ENCODE measurements at regions not wholly inside any gene's neighbourhood (a gene's known extent, or its start where the extent isn't known, plus 50 kb on each side); places are given as distances from the start of the nearest gene placed in this dataset.
"Not testable (repeated sequence)": the region's sequence is repeated elsewhere in the genome, so short reads cannot be mapped to it uniquely, and the experiment has no call there.

GRCh38 chr4:158958489-158959270, 144.2 kb upstream of the RAPGEF2 start:
- DNase-seq: no peak
- no peaks in the 10 kb centered on the region for H3K36me3 ChIP-seq (ENCODE audit: control insufficient read depth in 4 of 4, insufficient read depth in 4 of 4, low read length in 3 of 4)
- no peaks in the 10 kb centered on the region for H3K4me1 ChIP-seq (ENCODE audit: control extremely low read depth in 1 of 4, control insufficient read depth in 4 of 4, insufficient read depth in 4 of 4, low read length in 3 of 4)
- H3K27me3 ChIP-seq (replicated peaks in 2 of 5; ENCODE audit: control insufficient read depth in 4 of 5, insufficient read depth in 5 of 5, low read length in 4 of 5): no peaks in the 10 kb centered on the region
- no peak overlapping the region for H3K4me3 ChIP-seq (ENCODE audit: control insufficient read depth in 1 of 7, extremely low read depth in 1 of 7, insufficient read depth in 4 of 7, low read depth in 2 of 7, low read length in 6 of 7)
- CTCF ChIA-PET: no interaction called here
- no peaks in the 10 kb centered on the region for H3K9me3 ChIP-seq (ENCODE audit: control extremely low read depth in 1 of 5, control insufficient read depth in 4 of 5, insufficient read depth in 2 of 5, low read depth in 1 of 5, low read length in 4 of 5)
- H3K27ac ChIP-seq (ENCODE audit: insufficient read depth in 1 of 2, low read depth in 1 of 2, low read length in 2 of 2, poor library complexity in 1 of 2, severe bottlenecking in 2 of 2): no peak overlapping the region
- POLR2A ChIA-PET: no interaction called here

- ChIA-PET POLR2A (no interaction called here), CTCF (no interaction called here)
- Histone ChIP-seq H3K9me3 (ENCODE audit: control extremely low read depth in 1 of 5, control insufficient read depth in 4 of 5, insufficient read depth in 2 of 5, low read depth in 1 of 5, low read length in 4 of 5) (peaks cover 0 to 2% (median 0%) of the 10 kb centered on the region in 5 experiments), H3K27ac (ENCODE audit: insufficient read depth in 1 of 2, low read depth in 1 of 2, low read length in 2 of 2, poor library complexity in 1 of 2, severe bottlenecking in 2 of 2) (no peak overlapping the region), H3K4me1 (ENCODE audit: control extremely low read depth in 1 of 4, control insufficient read depth in 4 of 4, insufficient read depth in 4 of 4, low read length in 3 of 4) (no peaks in the 10 kb centered on the region), H3K27me3 (replicated peaks in 2 of 5; ENCODE audit: control insufficient read depth in 4 of 5, insufficient read depth in 5 of 5, low read length in 4 of 5) (no peaks in the 10 kb centered on the region), H3K4me3 (ENCODE audit: control insufficient read depth in 1 of 7, extremely low read depth in 1 of 7, insufficient read depth in 4 of 7, low read depth in 2 of 7, low read length in 6 of 7) (no peak overlapping the region), H3K36me3 (ENCODE audit: control insufficient read depth in 4 of 4, insufficient read depth in 4 of 4, low read length in 3 of 4) (no peaks in the 10 kb centered on the region)
- DNase-seq: no peak
- WGBS (ENCODE audit: insufficient coverage): 100% methylated on average over 1 of the region's 2 CpGs
These were observed 140.5 kb upstream of the RAPGEF2 start for GRCh38 chr4:158962393-158962792.

- H3K4me3 ChIP-seq (ENCODE audit: control insufficient read depth in 1 of 7, extremely low read depth in 1 of 7, insufficient read depth in 4 of 7, low read depth in 2 of 7, low read length in 6 of 7); H3K4me1 ChIP-seq (ENCODE audit: control extremely low read depth in 1 of 4, control insufficient read depth in 4 of 4, insufficient read depth in 4 of 4, low read length in 3 of 4); H3K9me3 ChIP-seq (ENCODE audit: control extremely low read depth in 1 of 5, control insufficient read depth in 4 of 5, insufficient read depth in 2 of 5, low read depth in 1 of 5, low read length in 4 of 5); DNase-seq; POLR2A ChIA-PET; H3K36me3 ChIP-seq (ENCODE audit: control insufficient read depth in 4 of 4, insufficient read depth in 4 of 4, low read length in 3 of 4); H3K27me3 ChIP-seq (replicated peaks in 2 of 5; ENCODE audit: control insufficient read depth in 4 of 5, insufficient read depth in 5 of 5, low read length in 4 of 5); H3K27ac ChIP-seq (ENCODE audit: insufficient read depth in 1 of 2, low read depth in 1 of 2, low read length in 2 of 2, poor library complexity in 1 of 2, severe bottlenecking in 2 of 2): not testable (repeated sequence)
- WGBS (ENCODE audit: insufficient coverage): no CpG with 5 or more reads among the region's 2 CpGs
- CTCF ChIA-PET: interaction anchor here (0.8 to 0.9 kb wide), 2 partner anchors 9 to 14 kb away, joined by 3 read pairs; no protein-coding TSS in a partner anchor
These were observed 139.6 kb upstream of the RAPGEF2 start for GRCh38 chr4:158963282-158963681.

GRCh38 chr4:158964114-158964727, 138.7 kb upstream of the RAPGEF2 start:
- H3K4me1 ChIP-seq (ENCODE audit: control extremely low read depth in 1 of 4, control insufficient read depth in 4 of 4, insufficient read depth in 4 of 4, low read length in 3 of 4): no peaks in the 10 kb centered on the region

GRCh38 chr4:158964728-158965124, 138.2 kb upstream of the RAPGEF2 start:
- no peak overlapping the region for H3K4me3 ChIP-seq (ENCODE audit: control insufficient read depth in 1 of 7, extremely low read depth in 1 of 7, insufficient read depth in 4 of 7, low read depth in 2 of 7, low read length in 6 of 7)
- H3K4me1 ChIP-seq (ENCODE audit: control extremely low read depth in 1 of 4, control insufficient read depth in 4 of 4, insufficient read depth in 4 of 4, low read length in 3 of 4): no peaks in the 10 kb centered on the region
- H3K9me3 ChIP-seq (ENCODE audit: control extremely low read depth in 1 of 5, control insufficient read depth in 4 of 5, insufficient read depth in 2 of 5, low read depth in 1 of 5, low read length in 4 of 5): peaks cover 0 to 2% (median 0%) of the 10 kb centered on the region in 5 experiments
- ChIA-PET POLR2A (no interaction called here), CTCF (no interaction called here)
- peak in 1 of 3 donors; percentile 13 for DNase-seq
- no peaks in the 10 kb centered on the region for H3K27me3 ChIP-seq (replicated peaks in 2 of 5; ENCODE audit: control insufficient read depth in 4 of 5, insufficient read depth in 5 of 5, low read length in 4 of 5)
- no CpG with 5 or more reads among the region's 1 CpG for WGBS (ENCODE audit: insufficient coverage)
- H3K36me3 ChIP-seq (ENCODE audit: control insufficient read depth in 4 of 4, insufficient read depth in 4 of 4, low read length in 3 of 4): no peaks in the 10 kb centered on the region
- H3K27ac ChIP-seq (ENCODE audit: insufficient read depth in 1 of 2, low read depth in 1 of 2, low read length in 2 of 2, poor library complexity in 1 of 2, severe bottlenecking in 2 of 2): no peak overlapping the region

More at GRCh38 chr4:158964114-158964727, 138.7 kb upstream of the RAPGEF2 start:
- DNase-seq: peak in 2 of 3 donors; percentile 8 to 22
- ChIA-PET CTCF (no interaction called here), POLR2A (no interaction called here)
- H3K9me3 ChIP-seq (ENCODE audit: control extremely low read depth in 1 of 5, control insufficient read depth in 4 of 5, insufficient read depth in 2 of 5, low read depth in 1 of 5, low read length in 4 of 5): peaks cover 0 to 2% (median 0%) of the 10 kb centered on the region in 5 experiments
- no peaks in the 10 kb centered on the region for H3K27me3 ChIP-seq (replicated peaks in 2 of 5; ENCODE audit: control insufficient read depth in 4 of 5, insufficient read depth in 5 of 5, low read length in 4 of 5)
- H3K36me3 ChIP-seq (ENCODE audit: control insufficient read depth in 4 of 4, insufficient read depth in 4 of 4, low read length in 3 of 4): no peaks in the 10 kb centered on the region
- WGBS (ENCODE audit: insufficient coverage): 100% methylated on average over 1 of the region's 5 CpGs
- no peak overlapping the region for H3K4me3 ChIP-seq (ENCODE audit: control insufficient read depth in 1 of 7, extremely low read depth in 1 of 7, insufficient read depth in 4 of 7, low read depth in 2 of 7, low read length in 6 of 7)
- H3K27ac ChIP-seq (ENCODE audit: insufficient read depth in 1 of 2, low read depth in 1 of 2, low read length in 2 of 2, poor library complexity in 1 of 2, severe bottlenecking in 2 of 2): no peak overlapping the region

GRCh38 chr4:158965226-158965625, 137.7 kb upstream of the RAPGEF2 start:
- Histone ChIP-seq H3K27me3 (replicated peaks in 2 of 5; ENCODE audit: control insufficient read depth in 4 of 5, insufficient read depth in 5 of 5, low read length in 4 of 5) (no peaks in the 10 kb centered on the region), H3K4me1 (ENCODE audit: control extremely low read depth in 1 of 4, control insufficient read depth in 4 of 4, insufficient read depth in 4 of 4, low read length in 3 of 4) (no peaks in the 10 kb centered on the region), H3K4me3 (ENCODE audit: control insufficient read depth in 1 of 7, extremely low read depth in 1 of 7, insufficient read depth in 4 of 7, low read depth in 2 of 7, low read length in 6 of 7) (no peak overlapping the region), H3K9me3 (ENCODE audit: control extremely low read depth in 1 of 5, control insufficient read depth in 4 of 5, insufficient read depth in 2 of 5, low read depth in 1 of 5, low read length in 4 of 5) (peaks cover 0 to 2% (median 0%) of the 10 kb centered on the region in 5 experiments), H3K27ac (ENCODE audit: insufficient read depth in 1 of 2, low read depth in 1 of 2, low read length in 2 of 2, poor library complexity in 1 of 2, severe bottlenecking in 2 of 2) (no peak overlapping the region), H3K36me3 (ENCODE audit: control insufficient read depth in 4 of 4, insufficient read depth in 4 of 4, low read length in 3 of 4) (no peaks in the 10 kb centered on the region)
- POLR2A ChIA-PET: no interaction called here
- DNase-seq: no peak
- CTCF ChIA-PET: no interaction called here

- H3K36me3 ChIP-seq (ENCODE audit: control insufficient read depth in 4 of 4, insufficient read depth in 4 of 4, low read length in 3 of 4): no peaks in the 10 kb centered on the region
- no peaks in the 10 kb centered on the region for H3K27me3 ChIP-seq (replicated peaks in 2 of 5; ENCODE audit: control insufficient read depth in 4 of 5, insufficient read depth in 5 of 5, low read length in 4 of 5)
- H3K27ac ChIP-seq (ENCODE audit: insufficient read depth in 1 of 2, low read depth in 1 of 2, low read length in 2 of 2, poor library complexity in 1 of 2, severe bottlenecking in 2 of 2): no peak overlapping the region
- no peak overlapping the region for H3K4me3 ChIP-seq (ENCODE audit: control insufficient read depth in 1 of 7, extremely low read depth in 1 of 7, insufficient read depth in 4 of 7, low read depth in 2 of 7, low read length in 6 of 7)
- 88% methylated on average over 1 of the region's 1 CpG for WGBS (ENCODE audit: insufficient coverage)
- ChIA-PET POLR2A (no interaction called here), CTCF (no interaction called here)
- H3K9me3 ChIP-seq (ENCODE audit: control extremely low read depth in 1 of 5, control insufficient read depth in 4 of 5, insufficient read depth in 2 of 5, low read depth in 1 of 5, low read length in 4 of 5): peaks cover 0 to 2% (median 0%) of the 10 kb centered on the region in 5 experiments
- DNase-seq: no peak
- no peaks in the 10 kb centered on the region for H3K4me1 ChIP-seq (ENCODE audit: control extremely low read depth in 1 of 4, control insufficient read depth in 4 of 4, insufficient read depth in 4 of 4, low read length in 3 of 4)
These were observed 136.8 kb upstream of the RAPGEF2 start for GRCh38 chr4:158966091-158966490.
